ENCODE measurements at regions not wholly inside any gene's neighbourhood (a gene's known extent, or its start where the extent isn't known, plus 50 kb on each side); places are given as distances from the start of the nearest gene placed in this dataset. TPM values are rescaled to one million over a fixed set of nuclear protein-coding genes. Genes with fewer than 3 reads are reported as not detected.

DNA sequence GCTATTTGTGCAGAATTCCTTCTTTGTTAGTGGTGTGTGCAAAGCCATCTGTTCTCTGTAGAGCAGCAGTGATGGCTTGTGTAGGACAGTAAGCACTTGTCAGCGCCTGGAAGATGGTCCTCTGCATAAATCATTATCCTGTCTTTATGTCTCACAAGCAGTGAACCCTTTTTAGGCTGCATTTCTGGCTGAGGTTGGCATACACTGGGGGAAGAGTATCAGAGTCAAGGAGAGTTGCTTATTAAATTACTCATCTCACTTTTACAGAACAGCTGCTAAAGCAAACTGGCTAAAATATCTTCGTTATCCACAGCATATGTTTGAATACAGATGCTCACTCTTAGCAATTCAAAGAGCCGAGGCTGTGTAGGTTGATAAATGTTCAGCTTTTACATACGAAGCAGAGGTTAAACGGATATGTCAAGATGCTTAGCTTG is 54.6 kb upstream of the NCAM2 start:
- DNase-seq = no peak
- H3K4me1 Mint-ChIP-seq = no peaks in the 10 kb centered on the region
- 93 to 98% methylated on average over 3 to 5 of the region's 5 CpGs for WGBS, 2 experiments (ENCODE audit: insufficient coverage in 1 of 2, insufficient read length in 1 of 2)
- no peak overlapping the region for H3K27ac Mint-ChIP-seq
- no peaks in the 10 kb centered on the region for H3K36me3 ChIP-seq (ENCODE audit: control insufficient read depth, insufficient read depth, low read length)
- TF ChIP-seq, protein P1, sequence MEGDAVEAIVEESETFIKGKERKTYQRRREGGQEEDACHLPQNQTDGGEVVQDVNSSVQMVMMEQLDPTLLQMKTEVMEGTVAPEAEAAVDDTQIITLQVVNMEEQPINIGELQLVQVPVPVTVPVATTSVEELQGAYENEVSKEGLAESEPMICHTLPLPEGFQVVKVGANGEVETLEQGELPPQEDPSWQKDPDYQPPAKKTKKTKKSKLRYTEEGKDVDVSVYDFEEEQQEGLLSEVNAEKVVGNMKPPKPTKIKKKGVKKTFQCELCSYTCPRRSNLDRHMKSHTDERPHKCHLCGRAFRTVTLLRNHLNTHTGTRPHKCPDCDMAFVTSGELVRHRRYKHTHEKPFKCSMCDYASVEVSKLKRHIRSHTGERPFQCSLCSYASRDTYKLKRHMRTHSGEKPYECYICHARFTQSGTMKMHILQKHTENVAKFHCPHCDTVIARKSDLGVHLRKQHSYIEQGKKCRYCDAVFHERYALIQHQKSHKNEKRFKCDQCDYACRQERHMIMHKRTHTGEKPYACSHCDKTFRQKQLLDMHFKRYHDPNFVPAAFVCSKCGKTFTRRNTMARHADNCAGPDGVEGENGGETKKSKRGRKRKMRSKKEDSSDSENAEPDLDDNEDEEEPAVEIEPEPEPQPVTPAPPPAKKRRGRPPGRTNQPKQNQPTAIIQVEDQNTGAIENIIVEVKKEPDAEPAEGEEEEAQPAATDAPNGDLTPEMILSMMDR (conservative IDR thresholded peaks at IDR 0.05) = no peak
- H3K36me3 Mint-ChIP-seq (ENCODE audit: low read depth) = no peaks in the 10 kb centered on the region
- H3K4me3 Mint-ChIP-seq = no peak overlapping the region
- no peak overlapping the region for H3K9ac ChIP-seq (ENCODE audit: extremely low read depth, low read length, poor library complexity, severe bottlenecking)
- no peak overlapping the region for H3K4me3 ChIP-seq (ENCODE audit: low read length)
- no peak overlapping the region for H3K27ac ChIP-seq (ENCODE audit: low read depth, low read length)
- no peaks in the 10 kb centered on the region for H3K27me3 Mint-ChIP-seq (ENCODE audit: insufficient read depth)
- H3K9me3 Mint-ChIP-seq = no peaks in the 10 kb centered on the region
- H3K9me3 ChIP-seq (ENCODE audit: control insufficient read depth, low read length) = no peaks in the 10 kb centered on the region
- no peaks in the 10 kb centered on the region for H3K27me3 ChIP-seq (ENCODE audit: control insufficient read depth, insufficient read depth, low read length, poor library complexity, severe bottlenecking)
- no peaks in the 10 kb centered on the region for H3K4me1 ChIP-seq (ENCODE audit: control insufficient read depth, insufficient read depth, low read length)

DNA sequence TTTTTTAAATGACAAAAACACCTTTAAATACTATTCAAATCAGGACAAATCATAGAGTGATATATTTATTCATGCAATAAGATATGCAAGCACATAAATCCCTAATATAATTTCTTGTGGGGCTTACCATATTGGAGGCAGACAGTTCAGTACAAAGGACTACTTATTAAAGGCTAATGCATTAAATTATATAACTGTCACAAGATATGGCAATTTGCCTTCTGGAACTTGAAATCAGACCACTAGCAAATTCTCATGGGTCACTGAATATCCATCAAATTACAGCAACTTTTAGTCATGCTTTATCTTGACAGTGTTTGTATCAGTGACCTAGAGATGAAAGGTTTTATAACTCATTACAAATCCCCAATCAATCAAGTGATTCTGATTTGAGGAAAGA is 54.1 kb upstream of the NCAM2 start:
- Histone ChIP-seq H3K4me3 (ENCODE audit: low read length) (no peak overlapping the region), H3K27me3 (ENCODE audit: control insufficient read depth, insufficient read depth, low read length, poor library complexity, severe bottlenecking) (no peaks in the 10 kb centered on the region), H3K9ac (ENCODE audit: extremely low read depth, low read length, poor library complexity, severe bottlenecking) (no peak overlapping the region), H3K9me3 (ENCODE audit: control insufficient read depth, low read length) (no peaks in the 10 kb centered on the region), H3K4me1 (ENCODE audit: control insufficient read depth, insufficient read depth, low read length) (no peaks in the 10 kb centered on the region), H3K36me3 (ENCODE audit: control insufficient read depth, insufficient read depth, low read length) (no peaks in the 10 kb centered on the region), H3K27ac (ENCODE audit: low read depth, low read length) (no peak overlapping the region)
- Mint-ChIP-seq H3K4me3 (no peak overlapping the region), H3K4me1 (no peaks in the 10 kb centered on the region), H3K27ac (no peak overlapping the region), H3K9me3 (no peaks in the 10 kb centered on the region), H3K36me3 (ENCODE audit: low read depth) (no peaks in the 10 kb centered on the region), H3K27me3 (ENCODE audit: insufficient read depth) (no peaks in the 10 kb centered on the region)
- TF ChIP-seq, protein P1 (conservative IDR thresholded peaks at IDR 0.05) = no peak
- no peak for DNase-seq

DNA sequence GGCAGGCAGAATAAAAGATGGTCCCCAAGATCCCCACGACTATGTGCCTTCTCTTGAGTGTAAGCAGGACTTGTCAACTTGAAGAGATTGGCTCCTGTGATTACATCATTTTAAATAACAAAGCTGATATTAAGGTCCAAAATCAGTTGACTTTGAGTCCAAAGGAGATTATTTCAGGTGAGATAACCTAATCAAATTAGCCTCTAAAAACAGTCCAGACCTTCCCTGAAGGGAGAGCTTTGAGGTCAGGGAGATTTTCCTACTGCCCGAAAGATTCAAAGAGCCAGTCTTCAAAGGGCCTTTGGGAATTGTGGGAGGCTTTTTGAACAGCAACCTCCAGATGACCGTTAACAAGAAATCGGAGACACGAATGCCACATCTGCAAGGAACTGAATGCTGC is 51.5 kb upstream of the NCAM2 start:
- Mint-ChIP-seq H3K27ac (no peak overlapping the region), H3K4me1 (no peaks in the 10 kb centered on the region), H3K4me3 (no peak overlapping the region), H3K9me3 (no peaks in the 10 kb centered on the region), H3K27me3 (ENCODE audit: insufficient read depth) (no peaks in the 10 kb centered on the region), H3K36me3 (ENCODE audit: low read depth) (no peaks in the 10 kb centered on the region)
- WGBS, 2 experiments (ENCODE audit: insufficient coverage in 1 of 2, insufficient read length in 1 of 2) = 90 to 100% methylated on average over 2 to 5 of the region's 5 CpGs
- Histone ChIP-seq H3K9me3 (ENCODE audit: control insufficient read depth, low read length) (no peaks in the 10 kb centered on the region), H3K9ac (ENCODE audit: extremely low read depth, low read length, poor library complexity, severe bottlenecking) (no peak overlapping the region), H3K4me3 (ENCODE audit: low read length) (no peak overlapping the region), H3K27ac (ENCODE audit: low read depth, low read length) (no peak overlapping the region), H3K4me1 (ENCODE audit: control insufficient read depth, insufficient read depth, low read length) (no peaks in the 10 kb centered on the region), H3K27me3 (ENCODE audit: control insufficient read depth, insufficient read depth, low read length, poor library complexity, severe bottlenecking) (no peaks in the 10 kb centered on the region), H3K36me3 (ENCODE audit: control insufficient read depth, insufficient read depth, low read length) (no peaks in the 10 kb centered on the region)
- DNase-seq = no peak
- TF ChIP-seq, protein P1 (conservative IDR thresholded peaks at IDR 0.05) = no peak

Small RNAs in the stretch of these regions (microRNA-seq; reads per million reads assigned to microRNA genes)
- gene MIR548X (ENCODE audit: borderline microRNAs expressed) = not detected

Measured in endodermal cell (in vitro differentiated cells).